ENCODE measurements at regions not wholly inside any gene's neighbourhood (a gene's known extent, or its start where the extent isn't known, plus 50 kb on each side); places are given as distances from the start of the nearest gene placed in this dataset.

DNA sequence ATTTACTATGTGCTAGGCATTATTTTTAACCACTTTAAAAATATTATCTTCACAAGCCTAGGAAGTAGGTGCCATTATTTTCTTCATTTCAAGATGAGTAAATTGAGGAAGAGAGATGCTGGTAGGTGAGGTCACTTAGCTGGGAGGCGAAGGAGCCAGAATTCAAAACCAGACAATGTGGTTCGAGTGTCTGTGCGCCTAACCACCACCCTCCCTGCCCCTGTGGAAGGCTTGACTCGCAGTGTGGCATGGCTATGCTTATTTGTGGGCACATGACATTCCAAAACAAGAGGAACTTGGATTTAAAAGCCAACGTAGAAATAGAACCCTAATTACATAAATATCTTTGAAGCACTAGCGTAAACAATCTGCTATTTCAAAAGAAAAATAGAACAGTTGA lies 226.6 kb upstream of the PITX2 start:
- Histone ChIP-seq H3K9ac (ENCODE audit: control insufficient read depth, insufficient read depth, low read length) (no peak overlapping the region), H3K4me2 (ENCODE audit: control insufficient read depth, insufficient read depth) (no peak overlapping the region), H3K4me3 (no peak overlapping the region), H3K27ac (ENCODE audit: control insufficient read depth, insufficient read depth) (no peak overlapping the region), H3K4me1 (ENCODE audit: control insufficient read depth, insufficient read depth, low read length) (no peaks in the 10 kb centered on the region), H3K79me2 (ENCODE audit: control insufficient read depth, insufficient read depth, low read length) (no peaks in the 10 kb centered on the region), H2AFZ (ENCODE audit: control insufficient read depth, low read depth, low read length) (no peak overlapping the region), H3K27me3 (replicated peaks in 1 of 2; ENCODE audit: control insufficient read depth in 2 of 2, insufficient read depth in 2 of 2, low read length in 1 of 2) (peaks cover 0 to 1% of the 10 kb centered on the region in 2 experiments; a peak in 1 of 4 replicates), H4K20me1 (ENCODE audit: control insufficient read depth, insufficient read depth) (no peaks in the 10 kb centered on the region), H3K9me3 (replicated peaks; ENCODE audit: control insufficient read depth, insufficient read depth, low read length) (no peaks in the 10 kb centered on the region), H3K36me3 (ENCODE audit: control insufficient read depth in 2 of 2, insufficient read depth in 2 of 2, low read length in 1 of 2) (no peaks in the 10 kb centered on the region)
- POLR2A ChIA-PET: no interaction called here
- CTCF ChIA-PET: no interaction called here
- RAD21 ChIA-PET (ENCODE audit: unreplicated experiment): no interaction called here
- intact Hi-C loops (cut with micrococcal nuclease; ENCODE audit: unreplicated experiment): no loop called here
- 7% methylated on average over 6 of the region's 6 CpGs for WGBS (ENCODE audit: insufficient coverage, insufficient replicate concordance, low lambda C conversion rate, missing lambda C conversion rate)
- TF ChIP-seq CHD1 (IDR thresholded peaks at IDR 0.05; ENCODE audit: low read depth, low read length) (no peak), TAF1 (IDR thresholded peaks at IDR 0.05; ENCODE audit: borderline replicate concordance, low read depth, low read length) (no peak), HDAC6 (IDR thresholded peaks at IDR 0.05; ENCODE audit: unreplicated experiment) (no peak), IKZF2 (IDR thresholded peaks at IDR 0.05) (no peak), ZNF622 (IDR thresholded peaks at IDR 0.05) (no peak), ETV6 (conservative IDR thresholded peaks at IDR 0.05 in 1 of 2, IDR thresholded peaks at IDR 0.05 in 1 of 2; ENCODE audit: borderline replicate concordance in 1 of 2, low read depth in 1 of 2) (no peak)
- TF ChIP-seq, protein P1, sequence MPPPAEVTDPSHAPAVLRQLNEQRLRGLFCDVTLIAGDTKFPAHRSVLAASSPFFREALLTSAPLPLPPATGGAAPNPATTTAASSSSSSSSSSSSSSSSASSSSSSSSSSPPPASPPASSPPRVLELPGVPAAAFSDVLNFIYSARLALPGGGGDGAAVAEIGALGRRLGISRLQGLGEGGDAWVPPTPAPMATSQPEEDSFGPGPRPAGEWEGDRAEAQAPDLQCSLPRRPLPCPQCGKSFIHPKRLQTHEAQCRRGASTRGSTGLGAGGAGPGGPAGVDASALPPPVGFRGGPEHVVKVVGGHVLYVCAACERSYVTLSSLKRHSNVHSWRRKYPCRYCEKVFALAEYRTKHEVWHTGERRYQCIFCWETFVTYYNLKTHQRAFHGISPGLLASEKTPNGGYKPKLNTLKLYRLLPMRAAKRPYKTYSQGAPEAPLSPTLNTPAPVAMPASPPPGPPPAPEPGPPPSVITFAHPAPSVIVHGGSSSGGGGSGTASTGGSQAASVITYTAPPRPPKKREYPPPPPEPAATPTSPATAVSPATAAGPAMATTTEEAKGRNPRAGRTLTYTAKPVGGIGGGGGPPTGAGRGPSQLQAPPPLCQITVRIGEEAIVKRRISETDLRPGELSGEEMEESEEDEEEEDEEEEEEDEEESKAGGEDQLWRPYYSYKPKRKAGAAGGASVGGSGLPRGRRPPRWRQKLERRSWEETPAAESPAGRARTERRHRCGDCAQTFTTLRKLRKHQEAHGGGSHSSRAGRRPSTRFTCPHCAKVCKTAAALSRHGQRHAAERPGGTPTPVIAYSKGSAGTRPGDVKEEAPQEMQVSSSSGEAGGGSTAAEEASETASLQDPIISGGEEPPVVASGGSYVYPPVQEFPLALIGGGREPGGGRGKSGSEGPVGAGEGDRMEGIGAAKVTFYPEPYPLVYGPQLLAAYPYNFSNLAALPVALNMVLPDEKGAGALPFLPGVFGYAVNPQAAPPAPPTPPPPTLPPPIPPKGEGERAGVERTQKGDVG (CRISPR knock-in tag; IDR thresholded peaks at IDR 0.05): no peak
- TF ChIP-seq, protein P2, sequence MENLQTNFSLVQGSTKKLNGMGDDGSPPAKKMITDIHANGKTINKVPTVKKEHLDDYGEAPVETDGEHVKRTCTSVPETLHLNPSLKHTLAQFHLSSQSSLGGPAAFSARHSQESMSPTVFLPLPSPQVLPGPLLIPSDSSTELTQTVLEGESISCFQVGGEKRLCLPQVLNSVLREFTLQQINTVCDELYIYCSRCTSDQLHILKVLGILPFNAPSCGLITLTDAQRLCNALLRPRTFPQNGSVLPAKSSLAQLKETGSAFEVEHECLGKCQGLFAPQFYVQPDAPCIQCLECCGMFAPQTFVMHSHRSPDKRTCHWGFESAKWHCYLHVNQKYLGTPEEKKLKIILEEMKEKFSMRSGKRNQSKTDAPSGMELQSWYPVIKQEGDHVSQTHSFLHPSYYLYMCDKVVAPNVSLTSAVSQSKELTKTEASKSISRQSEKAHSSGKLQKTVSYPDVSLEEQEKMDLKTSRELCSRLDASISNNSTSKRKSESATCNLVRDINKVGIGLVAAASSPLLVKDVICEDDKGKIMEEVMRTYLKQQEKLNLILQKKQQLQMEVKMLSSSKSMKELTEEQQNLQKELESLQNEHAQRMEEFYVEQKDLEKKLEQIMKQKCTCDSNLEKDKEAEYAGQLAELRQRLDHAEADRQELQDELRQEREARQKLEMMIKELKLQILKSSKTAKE (IDR thresholded peaks at IDR 0.05; ENCODE audit: low read depth, poor library complexity, severe bottlenecking): no peak
- no peak for FAIRE-seq
- SMC1A ChIA-PET (ENCODE audit: uncharacterized antibody, unreplicated experiment): interaction anchor here (1.4 kb wide), 1 partner anchor 11 kb away, joined by 3 read pairs; no protein-coding TSS in a partner anchor
- BruUV-seq (replicated peaks): no TSS peak
- in situ Hi-C loops (cut with MboI): no loop called here
- DNase-seq (ENCODE audit: low read depth, low spot score): no peak
- no peak for ATAC-seq
